NCI-H345 (cell line): ENCODE measurements at regions not wholly inside any gene's neighbourhood (a gene's known extent, or its start where the extent isn't known, plus 50 kb on each side); places are given as distances from the start of the nearest gene placed in this dataset.
"Not testable (repeated sequence)": the region's sequence is repeated elsewhere in the genome, so short reads cannot be mapped to it uniquely, and the experiment has no call there.

ENCODE experiments used
- DNase-seq: peaks from one replicate; lab custom pipeline; 2025; lab: John Stamatoyannopoulos, UW

GRCh38 chr16:22625967-22626366 is 115.3 kb downstream of the NPIPB5 start:
- DNase-seq, result no peak

GRCh38 chr16:22627043-22627442 is 116.4 kb downstream of the NPIPB5 start:
- no peak for DNase-seq

DNA sequence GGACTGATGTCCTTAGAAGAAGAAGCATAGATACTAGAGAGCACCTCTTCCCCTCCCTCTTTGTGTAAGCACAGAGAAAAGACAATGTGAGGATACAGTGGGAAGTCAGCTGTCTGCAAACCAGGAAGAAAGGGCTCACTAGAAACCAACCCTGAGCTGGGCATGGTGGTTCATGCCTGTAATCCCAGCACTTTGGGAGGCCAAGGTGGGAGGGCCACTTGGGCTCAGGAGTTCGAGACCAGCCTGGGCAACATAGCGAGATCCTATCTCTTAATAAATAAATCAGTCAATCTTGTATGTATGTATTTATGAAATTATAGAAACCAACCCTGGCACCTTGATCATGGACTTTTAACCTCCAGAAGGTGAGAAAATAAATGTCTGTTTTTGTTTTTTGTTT is 118.3 kb downstream of the NPIPB5 start:
- DNase-seq, result no peak

GRCh38 chr16:22630242-22630641 is 119.6 kb downstream of the NPIPB5 start:
- no peak for DNase-seq

DNA sequence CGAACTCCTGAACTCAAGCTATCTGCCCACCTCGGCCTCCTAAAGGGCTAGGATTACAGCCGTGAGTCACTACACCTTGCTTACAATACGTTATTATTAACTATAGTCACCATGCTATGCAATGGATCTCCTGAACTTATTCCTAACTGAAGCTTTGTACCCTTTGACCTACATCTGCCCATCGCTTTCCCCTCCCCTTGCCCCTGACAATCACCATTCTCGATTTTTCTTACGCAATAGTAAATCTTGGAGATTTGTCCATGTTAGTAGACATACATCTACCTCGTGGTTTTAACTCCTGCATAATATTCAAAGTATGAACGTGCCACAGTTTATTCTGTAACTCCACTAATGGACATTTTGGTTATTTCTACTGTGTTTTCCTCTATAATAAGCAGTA is 120.6 kb downstream of the NPIPB5 start:
- DNase-seq, result no peak

GRCh38 chr16:22632606-22633005 is 121.9 kb downstream of the NPIPB5 start:
- no peak for DNase-seq

DNA sequence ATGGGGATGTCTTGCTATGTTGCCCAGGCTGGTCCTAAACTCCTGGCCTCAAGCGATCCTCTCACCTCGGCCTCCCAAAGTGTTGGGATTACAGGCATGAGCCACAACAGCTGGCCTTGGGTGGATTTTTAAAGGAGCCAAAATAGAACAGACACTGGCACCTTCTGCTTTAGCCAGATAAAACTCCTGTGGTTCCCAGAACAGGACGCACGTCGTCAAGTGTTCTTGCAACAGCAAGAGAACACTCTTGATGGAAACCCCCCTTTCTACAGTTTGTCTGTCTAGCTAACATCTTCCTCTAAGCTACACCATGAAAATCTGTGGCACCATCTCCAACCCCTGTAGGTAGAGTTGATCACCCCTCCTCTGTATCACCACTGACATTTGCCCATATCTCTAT is 122.6 kb downstream of the NPIPB5 start:
- no peak for DNase-seq

DNA sequence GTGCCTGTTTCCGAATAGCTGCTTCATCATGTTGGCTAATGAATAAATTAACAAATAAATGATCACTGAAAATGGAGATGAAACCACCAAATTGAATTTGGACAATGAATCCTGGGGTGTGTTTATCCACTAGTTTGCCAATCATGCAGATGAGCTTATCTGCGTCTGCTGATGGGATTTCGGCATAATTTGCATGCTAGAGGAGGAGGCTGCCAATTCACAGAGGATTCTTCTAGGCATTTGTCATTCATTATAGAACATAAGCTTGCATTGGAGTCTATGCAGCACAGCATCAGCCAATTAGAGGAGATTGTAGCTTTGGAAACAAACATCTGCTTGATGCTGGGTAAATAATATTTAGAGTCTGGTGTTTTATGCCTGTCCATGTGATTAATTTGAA is 123.1 kb downstream of the NPIPB5 start:
- DNase-seq, result no peak

DNA sequence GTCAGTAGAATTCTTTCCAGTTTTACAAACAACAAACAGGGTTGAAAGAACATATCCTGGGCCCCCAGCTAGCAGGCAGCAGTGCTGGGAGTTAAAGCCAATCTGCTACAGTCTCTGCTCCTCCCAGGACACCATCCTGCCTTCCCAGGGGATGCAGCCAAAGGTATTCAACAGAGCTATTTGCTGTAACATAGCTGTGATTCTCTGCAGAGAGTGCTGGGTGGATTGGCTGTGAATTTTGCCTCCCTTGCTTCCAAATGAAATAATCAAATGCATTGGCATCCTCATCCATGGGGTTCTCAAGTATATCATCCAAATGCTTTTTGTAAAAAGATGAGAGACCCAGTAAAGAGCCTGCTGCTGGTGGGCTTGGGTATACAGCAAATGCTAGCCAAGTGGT is 124.3 kb downstream of the NPIPB5 start:
- DNase-seq, result no peak

DNA sequence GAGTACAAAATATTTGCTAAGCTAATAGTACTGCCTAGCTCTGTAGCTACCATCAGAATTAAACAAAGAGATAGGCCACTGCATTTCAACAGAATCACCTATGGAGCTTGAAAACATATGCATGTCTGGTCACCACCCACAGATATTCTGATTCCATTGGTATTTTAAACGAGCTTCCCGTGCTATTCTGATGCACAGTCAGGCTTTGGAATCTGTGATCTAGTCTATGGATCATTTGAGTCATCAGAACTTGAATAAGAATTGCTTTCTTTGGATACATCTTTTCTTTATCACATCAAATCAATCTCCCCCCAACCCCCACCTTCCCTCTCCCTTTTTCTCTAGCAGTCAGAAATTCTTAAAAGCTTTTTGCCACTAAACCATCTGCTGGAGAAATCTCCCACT is 124.7 kb downstream of the NPIPB5 start:
- no peak for DNase-seq

DNA sequence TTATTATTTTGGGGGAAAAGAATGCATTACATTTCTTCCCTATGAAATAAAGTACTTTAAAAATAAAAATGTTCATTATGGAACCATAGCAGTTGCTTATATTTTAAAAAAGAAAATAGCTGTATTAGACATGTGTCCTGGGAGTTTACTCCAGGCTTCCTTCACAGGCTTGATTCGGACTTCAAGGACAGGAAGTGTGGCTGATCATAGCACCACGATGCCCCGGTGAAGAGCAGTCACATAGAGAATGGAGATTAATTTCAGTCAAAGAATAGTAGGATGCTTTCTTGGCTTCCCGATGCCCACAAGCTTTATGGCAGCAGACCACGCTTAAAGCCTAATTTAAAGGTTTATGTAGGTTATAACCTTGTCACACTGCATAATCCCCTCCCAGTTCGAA is 125.1 kb downstream of the NPIPB5 start:
- DNase-seq, result no peak

DNA sequence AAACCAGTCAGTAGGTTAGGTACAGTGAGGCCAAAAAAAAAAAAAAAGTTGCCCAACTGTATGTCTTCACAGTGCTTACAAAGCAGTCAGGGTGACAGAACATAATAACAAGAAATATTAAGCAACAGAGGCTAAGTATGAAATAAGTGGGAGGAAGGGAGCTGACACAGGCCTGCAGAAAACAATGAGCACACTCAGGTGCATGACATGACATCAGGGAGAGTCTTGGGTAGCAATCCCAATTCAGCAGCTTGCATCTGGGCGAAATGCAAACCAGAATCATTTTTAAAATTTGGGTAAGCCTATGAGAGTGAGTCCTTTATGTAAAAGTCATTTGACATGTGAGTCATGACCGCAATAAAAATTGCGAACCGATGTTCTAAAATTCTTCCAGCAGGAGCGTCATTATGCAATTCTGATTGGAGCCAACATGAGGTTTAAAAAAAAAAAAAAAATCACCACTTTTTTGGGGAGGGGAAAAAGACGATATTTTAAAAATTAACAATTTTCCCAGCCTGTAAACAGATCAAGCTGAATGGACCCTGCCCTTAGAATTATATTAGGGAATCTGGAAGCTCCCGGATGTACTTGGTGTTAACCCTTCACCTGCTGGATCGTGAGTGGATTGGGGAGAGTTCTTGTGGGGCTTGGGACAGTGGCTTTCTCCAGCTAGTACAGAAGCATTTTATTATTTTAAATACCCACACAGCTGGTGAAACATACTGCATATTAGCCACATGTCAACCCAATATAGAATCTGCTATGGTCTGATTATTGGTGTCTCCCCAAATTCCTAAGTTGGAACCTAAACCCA is 127.9 kb downstream of the NPIPB5 start:
- DNase-seq, result no peak

DNA sequence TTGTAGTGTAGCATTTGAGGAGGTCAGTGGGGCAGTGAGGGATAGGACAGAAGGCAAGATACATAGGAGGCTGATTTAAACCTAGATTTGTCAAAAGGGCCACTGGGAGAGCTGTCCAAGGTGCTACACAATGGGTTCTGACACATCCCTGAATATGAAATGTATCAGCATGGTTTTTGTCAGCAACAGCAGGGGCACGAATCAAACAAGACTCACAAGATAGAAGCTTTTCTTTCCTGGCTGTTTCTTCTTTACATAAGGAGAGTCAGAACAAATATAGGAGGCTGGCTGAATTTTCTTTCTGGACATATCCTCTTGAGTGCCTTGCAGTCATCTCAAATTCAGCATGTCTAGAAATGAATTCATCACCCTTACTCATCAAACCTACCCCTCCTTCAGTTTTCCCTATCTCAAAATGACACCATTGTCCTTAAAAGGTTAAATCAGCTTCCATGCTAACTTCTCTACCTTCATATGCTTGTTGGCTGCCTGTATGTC is 130.5 kb downstream of the NPIPB5 start:
- DNase-seq, result no peak

GRCh38 chr16:22642416-22643088 is 131.9 kb downstream of the NPIPB5 start:
- no peak for DNase-seq

GRCh38 chr16:22643203-22643602 is 132.5 kb downstream of the NPIPB5 start:
- DNase-seq, result not testable (repeated sequence)

DNA sequence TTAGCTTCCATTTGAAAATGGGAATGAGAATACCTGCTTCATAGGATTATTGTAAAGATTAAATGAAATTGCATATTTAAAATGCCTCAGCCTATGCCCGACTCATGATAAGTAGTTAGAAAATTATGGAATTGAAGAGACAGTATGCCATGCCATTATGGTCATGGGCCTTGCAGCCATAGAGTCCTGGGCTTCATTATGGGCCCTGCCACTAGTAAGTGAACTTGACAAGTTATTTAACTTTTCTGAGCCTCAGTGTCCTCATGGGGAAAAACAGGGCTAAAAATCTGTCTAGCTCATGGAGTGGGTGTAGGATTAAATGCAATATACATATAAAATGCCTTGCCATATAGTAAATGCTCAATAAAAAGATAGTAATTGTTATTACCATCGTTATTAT is 133.2 kb downstream of the NPIPB5 start:
- no peak for DNase-seq

- no peak for DNase-seq
Observed at GRCh38 chr16:22645868-22646267, 135.2 kb downstream of the NPIPB5 start.

- no peak for DNase-seq
Observed at GRCh38 chr16:22646948-22647556, 136.4 kb downstream of the NPIPB5 start.

GRCh38 chr16:22648141-22648540 is 137.4 kb downstream of the NPIPB5 start:
- no peak for DNase-seq

DNA sequence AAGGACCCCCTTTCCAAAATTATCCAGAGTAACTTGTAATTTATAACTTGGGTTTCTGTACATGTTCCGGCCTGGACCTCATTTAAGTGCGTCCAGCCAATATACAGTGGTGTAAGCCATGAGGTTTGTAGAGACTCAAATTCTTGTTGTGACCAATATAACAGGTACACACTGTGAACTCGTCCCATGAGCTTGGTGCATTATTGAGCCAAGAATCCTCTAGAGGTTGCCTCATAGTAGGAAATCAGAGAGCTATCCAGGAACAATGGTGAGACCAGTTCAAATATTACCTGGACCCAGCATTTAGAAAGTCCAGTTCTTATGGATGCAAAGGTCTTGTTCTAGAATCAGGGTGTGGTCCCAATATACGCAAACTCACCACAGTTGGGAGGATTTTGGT is 138.2 kb downstream of the NPIPB5 start:
- no peak for DNase-seq

DNA sequence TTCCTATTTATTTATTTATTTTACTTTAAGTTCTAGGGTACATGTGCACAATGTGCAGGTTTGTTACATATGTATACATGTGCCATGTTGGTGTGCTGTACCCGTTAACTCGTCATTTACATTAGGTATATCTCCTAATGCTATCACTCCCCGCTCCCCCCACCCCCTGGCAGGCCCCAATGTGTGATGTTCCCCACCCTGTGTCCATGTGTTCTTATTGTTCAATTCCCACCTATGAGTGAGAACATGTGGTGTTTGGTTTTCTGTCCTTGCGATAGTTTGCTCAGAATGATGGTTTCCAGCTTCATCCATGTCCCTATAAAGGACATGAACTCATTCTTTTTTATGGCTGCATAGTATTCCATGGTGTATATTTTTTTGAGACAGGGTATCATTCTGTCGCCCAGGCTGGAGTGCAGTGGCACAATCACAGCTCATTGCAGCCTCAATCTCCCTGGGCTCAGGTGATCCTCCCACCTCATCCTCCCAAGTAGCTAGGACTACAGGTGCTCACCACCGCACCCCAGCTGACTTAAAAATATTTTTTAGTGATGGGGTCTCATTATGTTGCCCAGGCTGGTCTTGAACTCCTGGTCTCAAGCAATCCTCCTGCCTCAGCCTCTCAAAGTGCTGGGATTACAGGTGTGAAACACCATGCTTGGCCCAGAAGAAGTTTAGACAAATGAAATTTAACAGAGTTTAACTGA is 140.6 kb downstream of the NPIPB5 start:
- DNase-seq, result not testable (repeated sequence)

- no peak for DNase-seq
Observed at GRCh38 chr16:22652463-22652845, 141.8 kb downstream of the NPIPB5 start.
